ENCODE measurements at regions not wholly inside any gene's neighbourhood (a gene's known extent, or its start where the extent isn't known, plus 50 kb on each side); places are given as distances from the start of the nearest gene placed in this dataset.

DNA sequence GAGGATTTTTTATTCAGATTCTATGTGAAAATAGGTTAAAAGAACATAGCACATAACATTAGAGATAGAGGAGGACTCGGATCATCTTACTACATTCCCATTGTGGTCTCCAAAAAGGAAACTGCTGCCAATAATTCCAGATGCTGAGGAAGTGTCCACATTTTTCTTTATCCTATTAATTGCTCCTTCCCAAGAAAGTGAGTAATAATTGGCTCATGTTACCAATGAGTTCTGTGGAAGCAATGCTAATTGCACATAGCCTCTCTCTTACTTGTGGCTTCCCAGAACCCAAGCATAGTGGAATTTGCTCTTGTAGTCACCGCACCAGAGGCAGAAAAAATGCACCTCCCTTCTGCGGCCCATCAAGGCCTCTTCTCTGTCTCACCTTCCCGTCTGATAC lies 208.4 kb downstream of the PLOD2 start:
- no peaks in the 10 kb centered on the region for H3K4me1 Mint-ChIP-seq

More for the DNA sequence above, 208.4 kb downstream of the PLOD2 start:
- Mint-ChIP-seq H3K4me3 (no peak overlapping the region), H3K9me3 (no peaks in the 10 kb centered on the region), H3K27me3 (ENCODE audit: insufficient read depth, low read depth, poor library complexity) (peaks cover 2% of the 10 kb centered on the region), H3K36me3 (ENCODE audit: low read depth) (no peaks in the 10 kb centered on the region), H3K27ac (no peak overlapping the region)
- Histone ChIP-seq H3F3A (replicated peaks; ENCODE audit: low read depth) (no peaks in the 10 kb centered on the region), H3K9me2 (ENCODE audit: insufficient read depth) (no peaks in the 10 kb centered on the region), H3K4me3 (no peak overlapping the region), H2AFZ (no peak overlapping the region), H4K20me1 (replicated peaks; ENCODE audit: insufficient read depth) (no peaks in the 10 kb centered on the region), H3K27me3 (ENCODE audit: insufficient read depth) (no peaks in the 10 kb centered on the region), H3K4me2 (no peak overlapping the region), H3K27ac (ENCODE audit: low read depth) (no peak overlapping the region), H3K36me3 (ENCODE audit: insufficient read depth) (no peaks in the 10 kb centered on the region), H3K4me1 (ENCODE audit: insufficient read depth) (no peaks in the 10 kb centered on the region), H3K79me2 (replicated peaks; ENCODE audit: insufficient read depth) (no peaks in the 10 kb centered on the region)
- ATAC-seq (no peak), DNase-seq (ENCODE audit: low spot score) (no peak)
- TF ChIP-seq NANOG (IDR thresholded peaks at IDR 0.05; ENCODE audit: borderline replicate concordance) (no peak), EZH2 (IDR thresholded peaks at IDR 0.05; ENCODE audit: low read depth, unreplicated experiment) (no peak), JUNB (IDR thresholded peaks at IDR 0.05; ENCODE audit: unreplicated experiment) (no peak), CREB1 (CRISPR knock-in tag; IDR thresholded peaks at IDR 0.05; ENCODE audit: low read depth) (no peak), ZNF331 (CRISPR knock-in tag; IDR thresholded peaks at IDR 0.05; ENCODE audit: low read depth) (no peak), STAT1 (IDR thresholded peaks at IDR 0.05; ENCODE audit: unreplicated experiment) (no peak), POLR2AphosphoS5 (IDR thresholded peaks at IDR 0.05; ENCODE audit: low read depth) (no peak)
- TF ChIP-seq, protein P1, sequence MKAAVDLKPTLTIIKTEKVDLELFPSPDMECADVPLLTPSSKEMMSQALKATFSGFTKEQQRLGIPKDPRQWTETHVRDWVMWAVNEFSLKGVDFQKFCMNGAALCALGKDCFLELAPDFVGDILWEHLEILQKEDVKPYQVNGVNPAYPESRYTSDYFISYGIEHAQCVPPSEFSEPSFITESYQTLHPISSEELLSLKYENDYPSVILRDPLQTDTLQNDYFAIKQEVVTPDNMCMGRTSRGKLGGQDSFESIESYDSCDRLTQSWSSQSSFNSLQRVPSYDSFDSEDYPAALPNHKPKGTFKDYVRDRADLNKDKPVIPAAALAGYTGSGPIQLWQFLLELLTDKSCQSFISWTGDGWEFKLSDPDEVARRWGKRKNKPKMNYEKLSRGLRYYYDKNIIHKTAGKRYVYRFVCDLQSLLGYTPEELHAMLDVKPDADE (IDR thresholded peaks at IDR 0.05) = no peak
- TF ChIP-seq, protein P2, sequence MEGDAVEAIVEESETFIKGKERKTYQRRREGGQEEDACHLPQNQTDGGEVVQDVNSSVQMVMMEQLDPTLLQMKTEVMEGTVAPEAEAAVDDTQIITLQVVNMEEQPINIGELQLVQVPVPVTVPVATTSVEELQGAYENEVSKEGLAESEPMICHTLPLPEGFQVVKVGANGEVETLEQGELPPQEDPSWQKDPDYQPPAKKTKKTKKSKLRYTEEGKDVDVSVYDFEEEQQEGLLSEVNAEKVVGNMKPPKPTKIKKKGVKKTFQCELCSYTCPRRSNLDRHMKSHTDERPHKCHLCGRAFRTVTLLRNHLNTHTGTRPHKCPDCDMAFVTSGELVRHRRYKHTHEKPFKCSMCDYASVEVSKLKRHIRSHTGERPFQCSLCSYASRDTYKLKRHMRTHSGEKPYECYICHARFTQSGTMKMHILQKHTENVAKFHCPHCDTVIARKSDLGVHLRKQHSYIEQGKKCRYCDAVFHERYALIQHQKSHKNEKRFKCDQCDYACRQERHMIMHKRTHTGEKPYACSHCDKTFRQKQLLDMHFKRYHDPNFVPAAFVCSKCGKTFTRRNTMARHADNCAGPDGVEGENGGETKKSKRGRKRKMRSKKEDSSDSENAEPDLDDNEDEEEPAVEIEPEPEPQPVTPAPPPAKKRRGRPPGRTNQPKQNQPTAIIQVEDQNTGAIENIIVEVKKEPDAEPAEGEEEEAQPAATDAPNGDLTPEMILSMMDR (conservative IDR thresholded peaks at IDR 0.05; ENCODE audit: low read depth in 2 of 2) = no peak
- TF ChIP-seq, protein P3, sequence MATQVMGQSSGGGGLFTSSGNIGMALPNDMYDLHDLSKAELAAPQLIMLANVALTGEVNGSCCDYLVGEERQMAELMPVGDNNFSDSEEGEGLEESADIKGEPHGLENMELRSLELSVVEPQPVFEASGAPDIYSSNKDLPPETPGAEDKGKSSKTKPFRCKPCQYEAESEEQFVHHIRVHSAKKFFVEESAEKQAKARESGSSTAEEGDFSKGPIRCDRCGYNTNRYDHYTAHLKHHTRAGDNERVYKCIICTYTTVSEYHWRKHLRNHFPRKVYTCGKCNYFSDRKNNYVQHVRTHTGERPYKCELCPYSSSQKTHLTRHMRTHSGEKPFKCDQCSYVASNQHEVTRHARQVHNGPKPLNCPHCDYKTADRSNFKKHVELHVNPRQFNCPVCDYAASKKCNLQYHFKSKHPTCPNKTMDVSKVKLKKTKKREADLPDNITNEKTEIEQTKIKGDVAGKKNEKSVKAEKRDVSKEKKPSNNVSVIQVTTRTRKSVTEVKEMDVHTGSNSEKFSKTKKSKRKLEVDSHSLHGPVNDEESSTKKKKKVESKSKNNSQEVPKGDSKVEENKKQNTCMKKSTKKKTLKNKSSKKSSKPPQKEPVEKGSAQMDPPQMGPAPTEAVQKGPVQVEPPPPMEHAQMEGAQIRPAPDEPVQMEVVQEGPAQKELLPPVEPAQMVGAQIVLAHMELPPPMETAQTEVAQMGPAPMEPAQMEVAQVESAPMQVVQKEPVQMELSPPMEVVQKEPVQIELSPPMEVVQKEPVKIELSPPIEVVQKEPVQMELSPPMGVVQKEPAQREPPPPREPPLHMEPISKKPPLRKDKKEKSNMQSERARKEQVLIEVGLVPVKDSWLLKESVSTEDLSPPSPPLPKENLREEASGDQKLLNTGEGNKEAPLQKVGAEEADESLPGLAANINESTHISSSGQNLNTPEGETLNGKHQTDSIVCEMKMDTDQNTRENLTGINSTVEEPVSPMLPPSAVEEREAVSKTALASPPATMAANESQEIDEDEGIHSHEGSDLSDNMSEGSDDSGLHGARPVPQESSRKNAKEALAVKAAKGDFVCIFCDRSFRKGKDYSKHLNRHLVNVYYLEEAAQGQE (IDR thresholded peaks at IDR 0.05; ENCODE audit: unreplicated experiment) = no peak
- TF ChIP-seq, protein P4, sequence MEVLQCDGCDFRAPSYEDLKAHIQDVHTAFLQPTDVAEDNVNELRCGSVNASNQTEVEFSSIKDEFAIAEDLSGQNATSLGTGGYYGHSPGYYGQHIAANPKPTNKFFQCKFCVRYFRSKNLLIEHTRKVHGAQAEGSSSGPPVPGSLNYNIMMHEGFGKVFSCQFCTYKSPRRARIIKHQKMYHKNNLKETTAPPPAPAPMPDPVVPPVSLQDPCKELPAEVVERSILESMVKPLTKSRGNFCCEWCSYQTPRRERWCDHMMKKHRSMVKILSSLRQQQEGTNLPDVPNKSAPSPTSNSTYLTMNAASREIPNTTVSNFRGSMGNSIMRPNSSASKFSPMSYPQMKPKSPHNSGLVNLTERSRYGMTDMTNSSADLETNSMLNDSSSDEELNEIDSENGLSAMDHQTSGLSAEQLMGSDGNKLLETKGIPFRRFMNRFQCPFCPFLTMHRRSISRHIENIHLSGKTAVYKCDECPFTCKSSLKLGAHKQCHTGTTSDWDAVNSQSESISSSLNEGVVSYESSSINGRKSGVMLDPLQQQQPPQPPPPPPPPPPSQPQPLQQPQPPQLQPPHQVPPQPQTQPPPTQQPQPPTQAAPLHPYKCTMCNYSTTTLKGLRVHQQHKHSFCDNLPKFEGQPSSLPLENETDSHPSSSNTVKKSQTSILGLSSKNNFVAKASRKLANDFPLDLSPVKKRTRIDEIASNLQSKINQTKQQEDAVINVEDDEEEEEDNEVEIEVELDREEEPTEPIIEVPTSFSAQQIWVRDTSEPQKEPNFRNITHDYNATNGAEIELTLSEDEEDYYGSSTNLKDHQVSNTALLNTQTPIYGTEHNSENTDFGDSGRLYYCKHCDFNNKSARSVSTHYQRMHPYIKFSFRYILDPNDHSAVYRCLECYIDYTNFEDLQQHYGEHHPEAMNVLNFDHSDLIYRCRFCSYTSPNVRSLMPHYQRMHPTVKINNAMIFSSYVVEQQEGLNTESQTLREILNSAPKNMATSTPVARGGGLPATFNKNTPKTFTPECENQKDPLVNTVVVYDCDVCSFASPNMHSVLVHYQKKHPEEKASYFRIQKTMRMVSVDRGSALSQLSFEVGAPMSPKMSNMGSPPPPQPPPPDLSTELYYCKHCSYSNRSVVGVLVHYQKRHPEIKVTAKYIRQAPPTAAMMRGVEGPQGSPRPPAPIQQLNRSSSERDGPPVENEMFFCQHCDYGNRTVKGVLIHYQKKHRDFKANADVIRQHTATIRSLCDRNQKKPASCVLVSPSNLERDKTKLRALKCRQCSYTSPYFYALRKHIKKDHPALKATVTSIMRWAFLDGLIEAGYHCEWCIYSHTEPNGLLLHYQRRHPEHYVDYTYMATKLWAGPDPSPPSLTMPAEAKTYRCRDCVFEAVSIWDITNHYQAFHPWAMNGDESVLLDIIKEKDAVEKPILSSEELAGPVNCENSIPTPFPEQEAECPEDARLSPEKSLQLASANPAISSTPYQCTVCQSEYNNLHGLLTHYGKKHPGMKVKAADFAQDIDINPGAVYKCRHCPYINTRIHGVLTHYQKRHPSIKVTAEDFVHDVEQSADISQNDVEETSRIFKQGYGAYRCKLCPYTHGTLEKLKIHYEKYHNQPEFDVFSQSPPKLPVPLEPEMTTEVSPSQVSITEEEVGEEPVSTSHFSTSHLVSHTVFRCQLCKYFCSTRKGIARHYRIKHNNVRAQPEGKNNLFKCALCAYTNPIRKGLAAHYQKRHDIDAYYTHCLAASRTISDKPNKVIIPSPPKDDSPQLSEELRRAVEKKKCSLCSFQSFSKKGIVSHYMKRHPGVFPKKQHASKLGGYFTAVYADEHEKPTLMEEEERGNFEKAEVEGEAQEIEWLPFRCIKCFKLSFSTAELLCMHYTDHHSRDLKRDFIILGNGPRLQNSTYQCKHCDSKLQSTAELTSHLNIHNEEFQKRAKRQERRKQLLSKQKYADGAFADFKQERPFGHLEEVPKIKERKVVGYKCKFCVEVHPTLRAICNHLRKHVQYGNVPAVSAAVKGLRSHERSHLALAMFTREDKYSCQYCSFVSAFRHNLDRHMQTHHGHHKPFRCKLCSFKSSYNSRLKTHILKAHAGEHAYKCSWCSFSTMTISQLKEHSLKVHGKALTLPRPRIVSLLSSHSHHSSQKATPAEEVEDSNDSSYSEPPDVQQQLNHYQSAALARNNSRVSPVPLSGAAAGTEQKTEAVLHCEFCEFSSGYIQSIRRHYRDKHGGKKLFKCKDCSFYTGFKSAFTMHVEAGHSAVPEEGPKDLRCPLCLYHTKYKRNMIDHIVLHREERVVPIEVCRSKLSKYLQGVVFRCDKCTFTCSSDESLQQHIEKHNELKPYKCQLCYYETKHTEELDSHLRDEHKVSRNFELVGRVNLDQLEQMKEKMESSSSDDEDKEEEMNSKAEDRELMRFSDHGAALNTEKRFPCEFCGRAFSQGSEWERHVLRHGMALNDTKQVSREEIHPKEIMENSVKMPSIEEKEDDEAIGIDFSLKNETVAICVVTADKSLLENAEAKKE (CRISPR knock-in tag; IDR thresholded peaks at IDR 0.05) = no peak
